ENCODE measurements at regions not wholly inside any gene's neighbourhood (a gene's known extent, or its start where the extent isn't known, plus 50 kb on each side); places are given as distances from the start of the nearest gene placed in this dataset.

DNA sequence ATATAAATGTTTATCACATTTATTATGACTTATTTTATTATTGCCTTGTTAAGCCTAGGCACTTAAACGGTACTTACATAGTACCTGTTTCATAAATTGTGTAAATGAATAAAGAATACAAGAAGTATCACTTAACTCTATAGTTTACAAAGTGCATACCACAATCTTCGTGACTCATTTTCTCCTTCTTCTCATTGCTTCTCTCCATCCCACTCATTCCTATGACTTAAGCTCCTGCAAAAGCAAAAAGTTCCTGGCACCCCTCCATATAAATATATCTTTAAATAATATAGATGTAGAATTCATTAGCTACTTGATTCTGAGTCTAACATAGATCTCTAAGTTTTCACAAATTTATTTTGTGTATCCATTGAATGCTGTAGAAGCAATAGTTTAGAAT lies 1382.0 kb upstream of the CELF2 start:
- DNase-seq (ENCODE audit: missing footprints), result no peak
- intact Hi-C loops (cut with DNase I), result no loop called here
- no peak for ATAC-seq

DNA sequence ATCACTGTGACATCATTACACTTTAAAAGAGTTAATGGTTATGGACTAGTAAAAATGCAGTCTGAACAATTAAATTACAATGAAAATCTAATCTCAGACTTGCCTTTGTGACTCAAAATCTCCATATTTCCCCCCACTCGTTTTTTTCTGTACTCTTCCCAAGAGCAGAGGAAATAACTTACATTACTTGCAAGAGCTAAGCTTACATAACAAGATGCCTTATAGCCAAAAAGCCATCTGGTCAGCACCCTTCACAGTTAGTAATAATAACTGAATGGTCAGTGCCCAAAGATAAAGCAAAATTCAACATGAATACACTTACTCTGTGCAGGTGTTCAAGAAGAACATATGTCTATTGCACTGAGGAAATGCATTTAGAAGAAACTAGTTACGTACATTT lies 1381.5 kb upstream of the CELF2 start:
- DNase-seq (ENCODE audit: missing footprints) (no peak), ATAC-seq (no peak)
- intact Hi-C loops (cut with DNase I), result no loop called here

- DNase-seq (ENCODE audit: missing footprints) (no peak), ATAC-seq (no peak)
- intact Hi-C loops (cut with DNase I), result no loop called here
Measured at GRCh38 chr10:9643782-9644181, 1373.9 kb upstream of the CELF2 start.

DNA sequence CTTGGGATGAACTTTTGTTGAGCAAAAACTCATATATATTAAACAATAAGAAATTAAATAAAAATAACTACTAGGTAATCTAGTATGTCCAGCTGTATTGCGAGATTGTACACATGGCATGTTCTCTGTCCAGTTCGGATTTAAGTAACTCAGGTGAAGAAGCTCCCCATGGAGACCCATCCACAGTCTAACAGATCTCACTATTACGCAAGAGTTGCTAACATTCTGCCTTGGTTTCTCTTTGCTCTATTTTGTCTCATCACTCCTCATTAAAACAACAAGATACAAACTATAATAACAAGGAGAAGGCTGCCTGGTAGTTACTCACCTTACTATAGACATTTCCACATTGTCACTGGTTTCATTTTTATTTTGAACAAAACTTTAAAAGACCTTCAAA lies 1372.3 kb upstream of the CELF2 start:
- DNase-seq (ENCODE audit: missing footprints) (no peak), ATAC-seq (no peak)
- intact Hi-C loops (cut with DNase I), result no loop called here

GRCh38 chr10:9645928-9646600 lies 1371.6 kb upstream of the CELF2 start:
- ATAC-seq, result no peak

DNA sequence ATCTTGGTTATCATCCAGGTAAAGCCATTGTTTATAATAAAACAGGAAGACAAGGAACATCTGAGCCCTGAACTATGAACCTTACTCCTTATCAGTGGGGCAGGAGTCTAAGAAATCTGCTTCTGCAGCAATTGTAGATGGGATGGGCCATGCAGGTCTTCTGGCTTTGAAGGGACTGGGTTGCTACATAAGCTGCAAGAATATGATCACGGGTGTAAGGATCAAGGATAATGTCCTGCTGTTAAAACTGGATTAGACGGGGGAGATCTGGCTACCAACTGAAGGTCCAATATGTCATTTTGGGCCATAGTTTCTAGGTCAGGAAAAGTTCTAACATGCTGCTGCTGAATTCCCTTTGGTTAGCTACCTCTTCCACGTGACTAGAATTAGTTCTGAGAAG lies 1363.4 kb upstream of the CELF2 start:
- no peak for DNase-seq (ENCODE audit: missing footprints)
- ATAC-seq, result no peak
- intact Hi-C loops (cut with DNase I), result no loop called here

More at GRCh38 chr10:9645928-9646600, 1371.6 kb upstream of the CELF2 start:
- intact Hi-C loops (cut with DNase I), result no loop called here
- DNase-seq (ENCODE audit: missing footprints), result no peak

DNA sequence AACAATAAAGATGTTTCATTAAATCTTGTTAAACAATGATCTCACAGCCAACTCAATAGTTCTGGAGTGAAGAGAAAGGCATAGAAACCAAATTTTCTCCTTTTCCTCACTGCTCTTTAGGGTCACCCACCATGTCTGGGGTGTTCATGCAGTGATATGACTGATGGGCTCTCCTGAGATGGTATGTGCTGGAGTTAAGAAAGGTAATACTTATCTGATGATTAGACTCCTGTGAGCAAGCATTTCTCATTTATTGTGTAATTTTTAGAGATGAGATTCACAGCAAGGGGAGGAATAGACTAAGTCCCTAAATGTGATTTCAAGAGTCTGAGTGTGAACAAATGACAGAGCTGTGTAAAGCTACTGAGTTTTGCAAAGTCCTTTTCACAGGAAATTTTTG lies 1361.3 kb upstream of the CELF2 start:
- intact Hi-C loops (cut with DNase I), result no loop called here
- ATAC-seq (no peak), DNase-seq (ENCODE audit: missing footprints) (no peak)

DNA sequence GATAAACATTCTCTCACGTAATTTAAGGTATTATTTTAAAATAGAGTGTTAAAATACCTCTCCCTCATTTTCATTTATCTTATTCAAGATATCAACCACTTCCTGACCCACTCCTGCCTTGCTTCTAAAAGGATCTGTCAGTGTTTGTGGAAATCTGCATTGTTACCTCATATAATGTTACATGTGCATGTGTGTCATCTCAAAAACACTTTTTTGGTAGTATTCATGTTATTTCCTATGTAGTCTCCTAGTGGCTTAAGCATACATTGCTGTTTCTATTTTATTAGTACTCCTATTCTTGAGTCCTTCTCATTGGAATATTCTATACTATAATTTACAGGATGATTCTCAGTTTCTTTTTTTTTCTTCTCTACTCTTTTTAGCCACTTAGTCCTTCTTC lies 1360.7 kb upstream of the CELF2 start:
- ATAC-seq (no peak), DNase-seq (ENCODE audit: missing footprints) (no peak)
- intact Hi-C loops (cut with DNase I), result no loop called here

DNA sequence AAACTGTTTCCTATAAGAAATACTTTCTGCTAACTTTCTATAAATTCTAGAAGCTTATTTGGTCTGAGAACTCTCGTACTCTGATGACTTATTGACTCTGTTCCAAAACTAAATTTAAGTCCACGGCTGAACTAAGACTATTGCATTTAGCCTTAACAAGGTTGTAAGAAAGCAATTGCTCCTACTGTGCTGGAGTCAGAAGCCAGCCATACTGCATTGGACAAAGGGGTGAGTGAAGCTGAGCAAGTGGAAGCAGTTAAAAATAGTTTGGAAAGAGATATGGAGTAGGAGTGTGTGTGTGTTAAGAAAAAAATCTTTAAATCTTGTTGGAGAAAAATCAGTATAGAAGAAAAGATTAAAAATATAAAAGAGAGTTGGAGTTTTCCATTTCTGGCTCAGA lies 1360.1 kb upstream of the CELF2 start:
- intact Hi-C loops (cut with DNase I), result no loop called here
- ATAC-seq (no peak), DNase-seq (ENCODE audit: missing footprints) (no peak)

- DNase-seq (ENCODE audit: missing footprints), result no peak
- intact Hi-C loops (cut with DNase I), result no loop called here
- ATAC-seq, result no peak
Measured at GRCh38 chr10:9668411-9668810, 1349.3 kb upstream of the CELF2 start.

- intact Hi-C loops (cut with DNase I), result no loop called here
- no peak for DNase-seq (ENCODE audit: missing footprints)
- no peak for ATAC-seq
Measured at GRCh38 chr10:9670911-9671310, 1346.8 kb upstream of the CELF2 start.

DNA sequence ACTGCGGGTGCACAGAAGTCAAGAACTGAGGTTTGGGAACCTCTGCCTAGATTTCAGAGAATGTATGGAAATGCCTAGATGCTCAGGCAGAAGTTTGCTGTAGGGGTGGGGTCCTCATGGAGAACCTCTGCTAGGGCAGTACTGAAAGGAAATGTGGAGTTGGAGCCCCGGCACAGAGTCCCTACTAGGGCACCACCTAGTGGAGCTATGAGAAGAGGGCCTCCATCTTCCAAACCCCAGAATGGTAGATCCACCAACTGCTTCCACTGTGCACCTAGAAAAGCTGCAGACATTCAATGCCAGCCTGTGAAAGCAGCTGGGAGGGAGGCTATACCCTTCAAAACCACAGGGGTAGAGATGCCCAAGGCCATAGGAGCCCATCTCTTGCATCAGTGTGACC lies 1336.0 kb upstream of the CELF2 start:
- no peak for ATAC-seq
- intact Hi-C loops (cut with DNase I), result no loop called here
- no peak for DNase-seq (ENCODE audit: missing footprints)

GRCh38 chr10:9682802-9683201 lies 1334.9 kb upstream of the CELF2 start:
- ATAC-seq (no peak), DNase-seq (ENCODE audit: missing footprints) (no peak)
- intact Hi-C loops (cut with DNase I), result no loop called here

DNA sequence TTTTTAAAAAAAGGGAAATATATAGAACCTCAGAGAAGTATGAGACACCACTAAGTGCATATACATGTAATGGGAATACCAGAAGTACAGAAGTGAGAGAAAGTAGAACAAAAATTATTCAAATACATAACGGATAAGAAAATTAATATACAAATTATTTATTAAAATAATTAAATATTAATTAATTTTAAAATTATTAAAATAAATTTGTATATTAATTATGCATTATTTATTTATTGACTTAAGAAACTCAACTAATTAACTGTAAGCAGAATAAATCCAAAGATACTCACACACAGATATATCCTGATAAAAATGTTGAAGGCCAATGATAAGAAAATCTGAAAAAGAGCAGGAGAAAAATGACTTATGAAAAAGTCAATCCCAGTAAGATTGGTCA lies 1333.5 kb upstream of the CELF2 start:
- intact Hi-C loops (cut with DNase I), result no loop called here
- ATAC-seq, result no peak
- no peak for DNase-seq (ENCODE audit: missing footprints)

GRCh38 chr10:9685596-9685995 lies 1332.1 kb upstream of the CELF2 start:
- DNase-seq (ENCODE audit: missing footprints) (no peak), ATAC-seq (no peak)

GRCh38 chr10:9688711-9689110 lies 1329.0 kb upstream of the CELF2 start:
- intact Hi-C loops (cut with DNase I), result no loop called here
- DNase-seq (ENCODE audit: missing footprints), result no peak

More at GRCh38 chr10:9685596-9685995, 1332.1 kb upstream of the CELF2 start:
- intact Hi-C loops (cut with DNase I), result no loop called here

DNA sequence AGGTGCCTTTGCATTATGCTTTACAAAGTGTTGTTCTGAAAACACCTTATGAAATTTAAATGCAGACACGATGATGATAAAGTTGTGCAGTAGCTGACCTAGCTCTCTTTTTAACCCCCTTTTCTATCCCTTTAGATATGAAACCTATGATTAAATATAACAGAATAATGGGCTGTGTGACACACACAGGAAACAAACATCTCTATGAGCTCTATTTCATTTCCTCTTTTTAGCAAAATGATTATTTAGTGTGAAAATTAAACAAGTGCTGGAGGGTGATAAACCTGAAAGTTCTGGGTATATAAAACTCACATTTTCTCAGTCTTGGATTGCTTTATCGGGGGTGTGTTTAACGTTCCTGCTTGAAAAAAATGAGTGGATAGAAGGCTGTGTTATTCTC lies 1310.5 kb upstream of the CELF2 start:
- no peak for DNase-seq (ENCODE audit: missing footprints)
- ATAC-seq, result no peak
- intact Hi-C loops (cut with DNase I), result no loop called here

More at GRCh38 chr10:9688711-9689110, 1329.0 kb upstream of the CELF2 start:
- ATAC-seq, result no peak

- intact Hi-C loops (cut with DNase I), result no loop called here
- ATAC-seq (no peak), DNase-seq (ENCODE audit: missing footprints) (no peak)
Measured at GRCh38 chr10:9709849-9710248, 1307.8 kb upstream of the CELF2 start.

- intact Hi-C loops (cut with DNase I), result no loop called here
- ATAC-seq, result no peak
- no peak for DNase-seq (ENCODE audit: missing footprints)
Measured at GRCh38 chr10:9712393-9712792, 1305.3 kb upstream of the CELF2 start.

GRCh38 chr10:9719246-9719645 lies 1298.4 kb upstream of the CELF2 start:
- intact Hi-C loops (cut with DNase I), result no loop called here
- no peak for ATAC-seq
- DNase-seq (ENCODE audit: missing footprints), result no peak

GRCh38 chr10:9733766-9734165 lies 1283.9 kb upstream of the CELF2 start:
- no peak for ATAC-seq
- intact Hi-C loops (cut with DNase I), result no loop called here
- no peak for DNase-seq (ENCODE audit: missing footprints)

All from Right ventricle myocardium inferior (tissue), 1 donor.